H1 (cell line): ENCODE measurements at regions not wholly inside any gene's neighbourhood (a gene's known extent, or its start where the extent isn't known, plus 50 kb on each side); places are given as distances from the start of the nearest gene placed in this dataset.

Experiments used
- CTCF ChIA-PET: fragments of 300-600 bp; sonication (Branson Sonifier 250); formaldehyde crosslinking; loops from one replicate; lab custom pipeline; 2021; ENCODE audit not compliant: partially characterized antibody; lab: Charles Lee
- POLR2A ChIA-PET: fragments of 300-600 bp; sonication (Branson Sonifier 250); formaldehyde crosslinking; loops from one replicate; lab custom pipeline; 2021; ENCODE audit warnings: inconsistent platforms; ENCODE audit not compliant: partially characterized antibody; lab: Charles Lee
- DNase-seq, 2 experiments: peaks; one replicate each; pipeline versions ENCODE4 v3.0.0 to v3.0.0-alpha.2; 2010 to 2022; ENCODE audit warnings: low spot score in 2 of 2, low read depth in 1 of 2, mixed read lengths in 1 of 2
- FAIRE-seq: peaks from 2 replicates; lab custom pipeline; 2011; peaks lifted over from hg19 to GRCh38; lab: Jason Lieb, UNC
- H2AFZ ChIP-seq: 2 replicates; pipeline ENCODE4 v1.8.1; 2012; ENCODE audit warnings: low read length, inconsistent platforms
- H2AK5ac ChIP-seq: 2 replicates; pipeline ENCODE4 v1.6.1; 2013; ENCODE audit warnings: low read depth, low read length
- H2BK120ac ChIP-seq: replicated peaks from 2 replicates; pipeline ENCODE3; 2013; ENCODE audit warnings: low read depth, low read length, inconsistent platforms
- H2BK12ac ChIP-seq: 2 replicates; pipeline ENCODE4 v1.6.1; 2013; ENCODE audit warnings: low read depth, low read length
- H2BK15ac ChIP-seq: 2 replicates; pipeline ENCODE4 v1.6.1; 2013; ENCODE audit warnings: low read length
- H2BK20ac ChIP-seq: 2 replicates; pipeline ENCODE4 v1.6.1; 2013; ENCODE audit warnings: low read length
- H2BK5ac ChIP-seq: 2 replicates; pipeline ENCODE4 v1.6.1; 2013; ENCODE audit warnings: low read depth, low read length
- H3K14ac ChIP-seq: 2 replicates; pipeline ENCODE4 v1.6.1; 2013; ENCODE audit warnings: inconsistent platforms; ENCODE audit not compliant: insufficient read length
- H3K18ac ChIP-seq: 2 replicates; pipeline ENCODE4 v1.6.1; 2013; ENCODE audit warnings: low read length; ENCODE audit errors: extremely low read depth
- H3K23ac ChIP-seq: 2 replicates; pipeline ENCODE4 v1.6.1; 2013; ENCODE audit warnings: inconsistent platforms; ENCODE audit not compliant: insufficient read length
- H3K23me2 ChIP-seq: 2 replicates; pipeline ENCODE4 v1.6.1; 2013; ENCODE audit warnings: low read depth, low read length
- H3K27ac ChIP-seq: 2 replicates; pipeline ENCODE4 v1.6.1; 2011; ENCODE audit warnings: low read depth, low read length, inconsistent platforms
- H3K27me3 ChIP-seq, 4 experiments: replicated peaks in 1 of 4; 1 replicate in 1 of 4; 2 replicates in 3 of 4; pipeline versions ENCODE4 v1.6.1 to v1.8.1; 2011 to 2013; ENCODE audit warnings: low read length in 3 of 4, mild to moderate bottlenecking in 3 of 4, inconsistent platforms in 2 of 4, mixed read lengths in 2 of 4, moderate library complexity in 1 of 4; ENCODE audit not compliant: control insufficient read depth in 3 of 4, insufficient read depth in 3 of 4; ENCODE audit errors: extremely low read depth in 1 of 4
- H3K36me3 ChIP-seq, 4 experiments: 2 replicates each; pipeline versions ENCODE4 v1.6.1 to v1.8.1; 2011 to 2013; ENCODE audit warnings: mild to moderate bottlenecking in 4 of 4, low read length in 3 of 4, moderate library complexity in 2 of 4, control low read depth in 1 of 4, inconsistent platforms in 1 of 4; ENCODE audit not compliant: insufficient read depth in 4 of 4, control insufficient read depth in 2 of 4
- H3K4ac ChIP-seq: replicated peaks from 2 replicates; pipeline ENCODE3; 2013; ENCODE audit warnings: low read length, low read depth, mixed read lengths, inconsistent platforms; ENCODE audit not compliant: insufficient read length
- H3K4me1 ChIP-seq, 4 experiments: replicated peaks in 1 of 4; 1 replicate in 1 of 4; 2 replicates in 3 of 4; pipeline versions ENCODE4 v1.6.1 to v1.8.1; 2011 to 2013; ENCODE audit warnings: low read length in 3 of 4, inconsistent platforms in 2 of 4, mixed read lengths in 1 of 4; ENCODE audit not compliant: insufficient read depth in 4 of 4, control insufficient read depth in 3 of 4
- H3K4me2 ChIP-seq, 2 experiments: 2 replicates each; pipeline versions ENCODE4 v1.6.1 to v1.8.1; 2011 to 2013; ENCODE audit warnings: low read depth in 2 of 2, low read length in 2 of 2, control low read depth in 1 of 2, inconsistent platforms in 1 of 2, mild to moderate bottlenecking in 1 of 2; ENCODE audit not compliant: insufficient read depth in 1 of 2
- H3K4me3 ChIP-seq, 4 experiments: fragments of 200-600, 300-600 bp in 1 of 4; sonication (generic), shearing (Covaris generic), sonication (Bioruptor Twin) in 1 of 4; 2 replicates each; pipeline versions ENCODE4 v1.5.1 to v1.8.1; 2011 to 2016; ENCODE audit warnings: low read length in 4 of 4, low read depth in 3 of 4, control low read depth in 2 of 4, inconsistent platforms in 2 of 4, mild to moderate bottlenecking in 2 of 4, mixed read lengths in 1 of 4, moderate library complexity in 1 of 4; ENCODE audit not compliant: insufficient read depth in 2 of 4; ENCODE audit errors: extremely low read depth in 1 of 4
- H3K56ac ChIP-seq: replicated peaks from 2 replicates; pipeline ENCODE3; 2013; ENCODE audit warnings: low read depth, mild to moderate bottlenecking, mixed read lengths, low read length, inconsistent platforms; ENCODE audit not compliant: insufficient read length
- H3K79me1 ChIP-seq: 2 replicates; pipeline ENCODE4 v1.6.1; 2013; ENCODE audit warnings: low read depth, low read length, control low read depth
- H3K79me2 ChIP-seq, 2 experiments: 2 replicates each; pipeline versions ENCODE4 v1.6.1 to v1.8.1; 2012 to 2013; ENCODE audit warnings: low read length in 2 of 2, mild to moderate bottlenecking in 2 of 2, inconsistent platforms in 1 of 2; ENCODE audit not compliant: insufficient read depth in 2 of 2, control insufficient read depth in 1 of 2
- H3K9ac ChIP-seq, 4 experiments: replicated peaks in 1 of 4; 1 replicate in 1 of 4; 2 replicates in 3 of 4; pipeline versions ENCODE4 v1.6.1 to v1.8.1; 2011 to 2013; ENCODE audit warnings: low read depth in 3 of 4, low read length in 3 of 4, control low read depth in 2 of 4, mild to moderate bottlenecking in 2 of 4, moderate library complexity in 2 of 4, inconsistent platforms in 1 of 4; ENCODE audit errors: extremely low read depth in 1 of 4
- H3K9me3 ChIP-seq, 2 experiments: 2 replicates each; pipeline versions ENCODE4 v1.6.1 to v1.8.1; 2012 to 2013; ENCODE audit warnings: mild to moderate bottlenecking in 2 of 2, moderate library complexity in 2 of 2, control low read depth in 1 of 2, inconsistent platforms in 1 of 2, low read depth in 1 of 2, low read length in 1 of 2, mixed read lengths in 1 of 2; ENCODE audit not compliant: insufficient read depth in 2 of 2
- H4K20me1 ChIP-seq, 2 experiments: replicated peaks in 1 of 2; 2 replicates each; pipeline versions ENCODE3 to v1.8.1; 2011 to 2013; ENCODE audit warnings: inconsistent platforms in 2 of 2, low read length in 2 of 2, mild to moderate bottlenecking in 1 of 2; ENCODE audit not compliant: insufficient read depth in 2 of 2, control insufficient read depth in 1 of 2
- H4K5ac ChIP-seq: 2 replicates; pipeline ENCODE4 v1.6.1; 2013; ENCODE audit warnings: low read length, low read depth, mixed read lengths, inconsistent platforms; ENCODE audit not compliant: insufficient read length
- H4K8ac ChIP-seq: 2 replicates; pipeline ENCODE4 v1.8.0; 2013; ENCODE audit warnings: mild to moderate bottlenecking, moderate library complexity, low read length, inconsistent platforms; ENCODE audit not compliant: insufficient read depth; ENCODE audit errors: extremely low read depth
- H4K91ac ChIP-seq: replicated peaks from 2 replicates; pipeline ENCODE3; 2013; ENCODE audit warnings: low read length, mixed read lengths, inconsistent platforms; ENCODE audit not compliant: insufficient read length
- ASH2L ChIP-seq: fragments of 200-600, 300-600 bp; sonication (generic); IDR thresholded peaks from one replicate; pipeline ENCODE4 v1.7.1; 2017; ENCODE audit warnings: low read length
- CHD2 ChIP-seq: IDR thresholded peaks from 2 replicates; pipeline ENCODE4 v1.6.1; 2012; ENCODE audit warnings: low read length, improper control_type of control experiment
- CTCF ChIP-seq, 3 experiments: IDR thresholded peaks; 1 replicate in 2 of 3; 2 replicates in 1 of 3; pipeline versions ENCODE4 v1.5.1 to v1.6.1; 2011; ENCODE audit warnings: low read length in 3 of 3, mild to moderate bottlenecking in 3 of 3, inconsistent platforms in 2 of 3, low read depth in 1 of 3, moderate library complexity in 1 of 3; ENCODE audit not compliant: insufficient read depth in 1 of 3; ENCODE audit errors: control extremely low read depth in 1 of 3
- EGR1 ChIP-seq: IDR thresholded peaks from 2 replicates; pipeline ENCODE4 v1.6.1; 2011; ENCODE audit warnings: low read depth, low read length, borderline replicate concordance
- HDAC6 ChIP-seq: IDR thresholded peaks from one replicate; pipeline ENCODE4 v1.7.1; 2012; ENCODE audit warnings: low read depth, mild to moderate bottlenecking, inconsistent platforms, low read length, moderate library complexity
- KDM5A ChIP-seq: fragments of 200-600 bp; IDR thresholded peaks from 2 replicates; pipeline ENCODE4 v1.7.1; 2012; ENCODE audit warnings: mild to moderate bottlenecking, low read length, inconsistent platforms, mixed read lengths
- SIRT6 ChIP-seq: IDR thresholded peaks from one replicate; pipeline ENCODE4 v1.7.1; 2012; ENCODE audit warnings: low read length, inconsistent platforms
- SIX5 ChIP-seq: IDR thresholded peaks from 2 replicates; pipeline ENCODE4 v1.6.1; 2011; ENCODE audit warnings: mild to moderate bottlenecking, low read depth, low read length
- SP1 ChIP-seq: IDR thresholded peaks from 2 replicates; pipeline ENCODE4 v1.6.1; 2011; ENCODE audit warnings: low read depth, low read length
- TCF12 ChIP-seq: IDR thresholded peaks from 2 replicates; pipeline ENCODE4 v1.6.1; 2011; ENCODE audit warnings: low read depth, mild to moderate bottlenecking, low read length
- USF2 ChIP-seq: IDR thresholded peaks from 2 replicates; pipeline ENCODE4 v1.6.1; 2011; ENCODE audit warnings: low read length, improper control_type of control experiment
- ZNF274 ChIP-seq: IDR thresholded peaks from 2 replicates; pipeline ENCODE4 v1.7.0; 2012; ENCODE audit warnings: low read length, borderline replicate concordance; ENCODE audit errors: extremely low read depth
- WGBS, 2 experiments: shearing (Covaris generic) in 1 of 2; methylation state at CpG; one replicate each; pipeline versions ENCODE4 v1.1.6 to v1.1.7; 2013 to 2015; ENCODE audit warnings: low lambda C conversion rate in 2 of 2, mixed read lengths in 2 of 2, inconsistent platforms in 1 of 2, low coverage in 1 of 2, missing lambda C conversion rate in 1 of 2; ENCODE audit not compliant: insufficient replicate concordance in 2 of 2, insufficient coverage in 1 of 2, insufficient read length in 1 of 2; ENCODE audit errors: extremely low coverage in 1 of 2, missing lambda C conversion rate in 1 of 2; 5-methylcytosine and 5-hydroxymethylcytosine counted together

- no peak overlapping the region for H3K9ac ChIP-seq
- no peaks in the 10 kb centered on the region for H3K23me2 ChIP-seq
- no peak overlapping the region for H3K4me2 ChIP-seq
- H3K79me1 ChIP-seq, result no peaks in the 10 kb centered on the region
- H2BK20ac ChIP-seq, result no peak overlapping the region
- H3K56ac ChIP-seq, result no peak overlapping the region
- no peak overlapping the region for H4K8ac ChIP-seq
- no peak overlapping the region for H3K23ac ChIP-seq
- peaks cover 0 to 10% (median 0%) of the 10 kb centered on the region in 4 experiments; a peak in 1 of 8 replicates for H3K36me3 ChIP-seq
- H2BK15ac ChIP-seq, result no peak overlapping the region
- FAIRE-seq (no peak), DNase-seq (no peak)
- 100% methylated on average over 1 of the region's 1 CpG; no CpG with 5 or more reads in 1 of the 2 experiments for WGBS, 2 experiments
- H4K5ac ChIP-seq, result no peak overlapping the region
- no peak overlapping the region for H2BK12ac ChIP-seq
- H2BK5ac ChIP-seq, result no peak overlapping the region
- H2BK120ac ChIP-seq, result no peak overlapping the region
- H3K79me2 ChIP-seq, result no peaks in the 10 kb centered on the region
- POLR2A ChIA-PET, result no interaction called here
- CTCF ChIA-PET, result interaction anchor here (1.3 to 5.8 kb wide), 3 partner anchors 15 to 45 kb away, joined by 3 to 44 read pairs (median 6); no protein-coding TSS in a partner anchor
- no peak overlapping the region for H3K18ac ChIP-seq
- H3K4me3 ChIP-seq, result no peak overlapping the region
- H3K14ac ChIP-seq, result no peak overlapping the region
- H2AFZ ChIP-seq, result no peak overlapping the region
- peaks cover 0 to 5% (median 4%) of the 10 kb centered on the region in 4 experiments; a peak in 6 of 7 replicates for H3K27me3 ChIP-seq
- H4K20me1 ChIP-seq, result no peaks in the 10 kb centered on the region
- H3K27ac ChIP-seq, result no peak overlapping the region
- H2AK5ac ChIP-seq, result no peak overlapping the region
- H3K4me1 ChIP-seq, result no peaks in the 10 kb centered on the region
- peaks cover 15 to 16% of the 10 kb centered on the region in 2 experiments for H3K9me3 ChIP-seq
- no peak overlapping the region for H4K91ac ChIP-seq
- no peak overlapping the region for H3K4ac ChIP-seq
- TF ChIP-seq SIX5 (no peak), HDAC6 (no peak), CHD2 (no peak), USF2 (no peak), KDM5A (no peak), TCF12 (no peak), SIRT6 (no peak), ASH2L (no peak), SP1 (no peak), ZNF274 (no peak), CTCF (IDR thresholded peaks at IDR 0.05; ENCODE audit: control extremely low read depth in 1 of 3, insufficient read depth in 1 of 3, low read depth in 1 of 3, low read length in 3 of 3) (no peak), EGR1 (no peak)
Measured at GRCh38 chr5:54889826-54890225, 95.6 kb downstream of the ESM1 start.
